Mesodermal cell (in vitro differentiated cells): ENCODE measurements at regions not wholly inside any gene's neighbourhood (a gene's known extent, or its start where the extent isn't known, plus 50 kb on each side); places are given as distances from the start of the nearest gene placed in this dataset.

Experiments used
- H3K27ac ChIP-seq: 2 replicates; pipeline ENCODE4 v1.7.0; 2013; ENCODE audit warnings: mild to moderate bottlenecking, low read depth, low read length, moderate library complexity; ENCODE audit not compliant: severe bottlenecking
- H3K36me3 ChIP-seq: 2 replicates; pipeline ENCODE4 v1.7.1; 2013; ENCODE audit warnings: mild to moderate bottlenecking, low read length, moderate library complexity; ENCODE audit not compliant: control insufficient read depth, insufficient read depth
- H3K4me1 ChIP-seq: one replicate; pipeline ENCODE4 v1.7.1; 2013; ENCODE audit warnings: mild to moderate bottlenecking, low read length; ENCODE audit not compliant: insufficient read depth, control insufficient read depth, poor library complexity, severe bottlenecking
- H3K4me3 ChIP-seq: 2 replicates; pipeline ENCODE4 v1.7.0; 2013; ENCODE audit warnings: low read length, control low read depth, mild to moderate bottlenecking; ENCODE audit not compliant: insufficient read depth, poor library complexity, severe bottlenecking; ENCODE audit errors: extremely low read depth
- H3K9me3 ChIP-seq: 2 replicates; pipeline ENCODE4 v1.7.1; 2013; ENCODE audit warnings: mild to moderate bottlenecking, low read length, moderate library complexity; ENCODE audit not compliant: control insufficient read depth
- WGBS, 2 experiments: methylation state at CpG; one replicate each; pipeline ENCODE4 v1.1.5; 2013; ENCODE audit warnings: missing lambda C conversion rate in 2 of 2; ENCODE audit not compliant: insufficient coverage in 2 of 2; 5-methylcytosine and 5-hydroxymethylcytosine counted together

GRCh38 chr14:65263177-65263788 is 149.2 kb upstream of the FUT8 start:
- Histone ChIP-seq H3K9me3 (peaks cover 16% of the 10 kb centered on the region), H3K4me1 (peaks cover 5% of the 10 kb centered on the region), H3K4me3 (no peak overlapping the region), H3K36me3 (no peaks in the 10 kb centered on the region), H3K27ac (no peak overlapping the region)
- WGBS, 2 experiments, result 84 to 93% methylated on average over 3 of the region's 6 CpGs

GRCh38 chr14:65267856-65268255 is 144.7 kb upstream of the FUT8 start:
- WGBS, 2 experiments, result 100% methylated on average over 3 to 4 of the region's 5 CpGs

GRCh38 chr14:65268594-65268993 is 143.9 kb upstream of the FUT8 start:
- H3K27ac ChIP-seq, result no peak overlapping the region
- 83 to 94% methylated on average over 3 of the region's 5 CpGs for WGBS, 2 experiments
- H3K36me3 ChIP-seq, result no peaks in the 10 kb centered on the region
- no peak overlapping the region for H3K4me3 ChIP-seq
- no peaks in the 10 kb centered on the region for H3K9me3 ChIP-seq
- H3K4me1 ChIP-seq, result no peaks in the 10 kb centered on the region

More at GRCh38 chr14:65267856-65268255, 144.7 kb upstream of the FUT8 start:
- no peak overlapping the region for H3K27ac ChIP-seq
- H3K4me1 ChIP-seq, result no peaks in the 10 kb centered on the region
- H3K4me3 ChIP-seq, result no peak overlapping the region
- H3K36me3 ChIP-seq, result no peaks in the 10 kb centered on the region
- H3K9me3 ChIP-seq, result no peaks in the 10 kb centered on the region

- no peaks in the 10 kb centered on the region for H3K4me1 ChIP-seq
- no peaks in the 10 kb centered on the region for H3K36me3 ChIP-seq
- H3K9me3 ChIP-seq, result no peaks in the 10 kb centered on the region
- no peak overlapping the region for H3K27ac ChIP-seq
- no peak overlapping the region for H3K4me3 ChIP-seq
- 100% methylated on average over 1 of the region's 1 CpG; no CpG with 5 or more reads in 1 of the 2 experiments for WGBS, 2 experiments
Observed at GRCh38 chr14:65269732-65270131, 142.8 kb upstream of the FUT8 start.

- H3K36me3 ChIP-seq, result no peaks in the 10 kb centered on the region
- WGBS, 2 experiments, result 76 to 100% methylated on average over 4 of the region's 4 CpGs
- H3K4me1 ChIP-seq, result peaks cover 11% of the 10 kb centered on the region
- no peak overlapping the region for H3K27ac ChIP-seq
- H3K9me3 ChIP-seq, result no peaks in the 10 kb centered on the region
- H3K4me3 ChIP-seq, result no peak overlapping the region
Observed at GRCh38 chr14:65277027-65277426, 135.5 kb upstream of the FUT8 start.

GRCh38 chr14:65277580-65278270 is 134.8 kb upstream of the FUT8 start:
- H3K36me3 ChIP-seq, result no peaks in the 10 kb centered on the region
- H3K4me1 ChIP-seq, result peaks cover 16% of the 10 kb centered on the region
- no peak overlapping the region for H3K4me3 ChIP-seq
- no peaks in the 10 kb centered on the region for H3K9me3 ChIP-seq
- H3K27ac ChIP-seq, result no peak overlapping the region
- 79 to 82% methylated on average over 4 of the region's 6 CpGs for WGBS, 2 experiments

- no peaks in the 10 kb centered on the region for H3K9me3 ChIP-seq
- 94 to 100% methylated on average over 3 of the region's 4 CpGs for WGBS, 2 experiments
- H3K27ac ChIP-seq, result no peak overlapping the region
- no peaks in the 10 kb centered on the region for H3K36me3 ChIP-seq
- H3K4me1 ChIP-seq, result peaks cover 16% of the 10 kb centered on the region
- no peak overlapping the region for H3K4me3 ChIP-seq
Observed at GRCh38 chr14:65278589-65278988, 133.9 kb upstream of the FUT8 start.

- Histone ChIP-seq H3K9me3 (no peaks in the 10 kb centered on the region), H3K27ac (no peak overlapping the region), H3K4me1 (peaks cover 16% of the 10 kb centered on the region), H3K4me3 (no peak overlapping the region), H3K36me3 (no peaks in the 10 kb centered on the region)
- whole genome bisulfite sequencing, 2 experiments, result 92 to 97% methylated on average over 18 to 21 of the region's 22 CpGs
Observed at GRCh38 chr14:65279510-65279909, 133.0 kb upstream of the FUT8 start.

- Histone ChIP-seq H3K4me1 (peaks cover 16% of the 10 kb centered on the region), H3K4me3 (no peak overlapping the region), H3K27ac (no peak overlapping the region), H3K36me3 (no peaks in the 10 kb centered on the region), H3K9me3 (no peaks in the 10 kb centered on the region)
- 88 to 94% methylated on average over 25 of the region's 25 CpGs for WGBS, 2 experiments
Observed at GRCh38 chr14:65279958-65280357, 132.6 kb upstream of the FUT8 start.

- H3K4me3 ChIP-seq, result no peak overlapping the region
- 95 to 97% methylated on average over 20 to 22 of the region's 22 CpGs for WGBS, 2 experiments
Observed at GRCh38 chr14:65280653-65281052, 131.9 kb upstream of the FUT8 start.

More at GRCh38 chr14:65280653-65281052, 131.9 kb upstream of the FUT8 start:
- Histone ChIP-seq H3K36me3 (no peaks in the 10 kb centered on the region), H3K4me1 (peaks cover 16% of the 10 kb centered on the region), H3K27ac (no peak overlapping the region), H3K9me3 (no peaks in the 10 kb centered on the region)
